Activated naive CD4-positive, alpha-beta T cell treated with anti-CD3 and anti-CD28 coated beads, Interleukin-2, amount 50 U/mL, for 72 hours (primary cell): ENCODE measurements at regions not wholly inside any gene's neighbourhood (a gene's known extent, or its start where the extent isn't known, plus 50 kb on each side); places are given as distances from the start of the nearest gene placed in this dataset.
"Not testable (repeated sequence)": the region's sequence is repeated elsewhere in the genome, so short reads cannot be mapped to it uniquely, and the experiment has no call there.

ENCODE experiments used
- ATAC-seq, 2 donors: fragments of 150-1000 bp; cut with Tn5 transposase; 2 replicates each; pipeline ENCODE4 v1.10.0; 2021; ENCODE audit warnings: mild to moderate bottlenecking in 2 of 2, moderate library complexity in 2 of 2
- DNase-seq, 2 donors: peaks; one replicate each; pipeline ENCODE4 v3.0.0; 2021 to 2022; ENCODE audit warnings: low spot score in 2 of 2
- H3K27ac Mint-ChIP-seq, 2 donors: one replicate each; pipeline ENCODE4 v1.8.0; 2022; ENCODE audit warnings: mild to moderate bottlenecking in 2 of 2, mixed read lengths in 2 of 2
- H3K36me3 Mint-ChIP-seq, 2 donors: one replicate each; pipeline ENCODE4 v1.8.0; 2022; ENCODE audit warnings: mixed read lengths in 2 of 2
- H3K9me3 Mint-ChIP-seq, 2 donors: one replicate each; pipeline ENCODE4 v1.8.0; 2022; ENCODE audit warnings: mixed read lengths in 2 of 2

GRCh38 chr12:9468144-9468543 lies 139.6 kb downstream of the KLRB1 start:
- not testable (repeated sequence) for ATAC-seq, H3K36me3 Mint-ChIP-seq, DNase-seq, H3K27ac Mint-ChIP-seq, H3K9me3 Mint-ChIP-seq

DNA sequence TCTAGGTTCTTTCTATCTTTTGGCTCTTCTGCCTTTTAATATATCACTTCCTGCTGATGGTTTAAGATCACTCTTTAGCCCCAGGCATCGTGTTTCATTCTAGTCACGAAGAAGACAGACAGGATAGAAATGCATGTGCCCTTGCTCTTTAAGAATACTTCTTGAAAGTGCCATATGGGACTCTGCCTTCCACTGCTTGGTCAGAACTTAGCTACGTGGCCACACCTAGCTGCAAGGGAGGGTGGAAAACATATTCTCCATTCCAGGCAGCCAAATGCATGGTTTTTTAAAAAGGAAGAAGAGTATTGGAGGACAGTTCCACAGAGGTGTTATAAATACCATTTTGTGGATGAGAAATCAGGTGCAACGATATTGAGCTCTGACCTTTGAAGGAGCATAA lies 143.3 kb downstream of the KLRB1 start:
- DNase-seq = no peak
- no peaks in the 10 kb centered on the region for H3K9me3 Mint-ChIP-seq
- H3K27ac Mint-ChIP-seq = no peak overlapping the region
- ATAC-seq = no peak
- H3K36me3 Mint-ChIP-seq = no peaks in the 10 kb centered on the region

DNA sequence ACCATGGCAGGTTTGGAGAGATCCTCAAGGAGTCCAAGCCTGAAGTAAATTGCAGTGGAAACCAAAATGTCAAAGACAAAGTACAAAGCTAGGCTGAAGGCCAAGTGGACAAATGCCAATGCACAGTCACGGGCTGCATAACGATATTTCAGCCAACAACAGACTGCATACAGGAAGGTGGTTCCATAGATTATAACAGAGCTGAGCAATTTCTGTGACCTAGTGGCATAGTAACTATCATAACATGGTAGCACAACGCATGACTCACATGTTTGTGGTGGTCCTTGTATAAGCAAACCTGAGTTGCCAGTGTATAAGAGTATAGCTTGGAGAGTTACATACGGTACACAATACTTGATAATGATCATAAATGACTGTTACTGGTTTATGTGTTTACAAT lies 152.2 kb downstream of the KLRB1 start:
- not testable (repeated sequence) for H3K27ac Mint-ChIP-seq, H3K36me3 Mint-ChIP-seq, H3K9me3 Mint-ChIP-seq, DNase-seq
- peak; percentile 39 to 77 for ATAC-seq

- H3K27ac Mint-ChIP-seq, H3K9me3 Mint-ChIP-seq, ATAC-seq, DNase-seq, H3K36me3 Mint-ChIP-seq: not testable (repeated sequence)
Measured at GRCh38 chr12:9454021-9454420, 153.7 kb downstream of the KLRB1 start.

DNA sequence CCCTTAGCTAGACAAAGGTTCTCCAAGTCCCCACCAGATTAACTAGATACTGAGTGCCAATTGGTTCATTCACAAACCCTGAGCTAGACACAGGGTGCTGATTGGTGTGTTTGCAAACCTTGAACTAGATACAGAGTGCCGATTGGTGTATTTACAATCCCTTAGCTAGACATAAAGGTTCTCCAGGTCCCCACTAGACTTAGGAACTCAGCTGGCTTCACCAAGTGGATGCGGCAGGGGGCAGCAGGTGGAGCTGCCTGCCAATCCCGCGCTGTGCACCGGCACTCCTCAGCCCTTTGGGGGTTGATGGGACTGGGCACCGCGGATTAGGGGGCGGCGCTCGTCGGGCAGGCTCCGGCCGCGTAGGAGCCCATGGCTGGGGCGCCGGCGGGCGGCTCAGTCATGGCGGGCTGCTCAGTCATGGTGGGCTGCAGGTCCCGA lies 157.6 kb downstream of the KLRB1 start:
- ATAC-seq, H3K9me3 Mint-ChIP-seq, DNase-seq: not testable (repeated sequence)
- Mint-ChIP-seq H3K27ac (peak overlapping the region in 1 of 2 donors; percentile 92), H3K36me3 (peaks cover 19 to 29% of the 10 kb centered on the region in 2 donors)

- Mint-ChIP-seq H3K27ac (peak overlapping the region; percentile 55 to 92), H3K36me3 (peaks cover 19 to 29% of the 10 kb centered on the region in 2 donors)
- DNase-seq, H3K9me3 Mint-ChIP-seq, ATAC-seq: not testable (repeated sequence)
Measured at GRCh38 chr12:9449657-9450126, 158.0 kb downstream of the KLRB1 start.

GRCh38 chr12:9449181-9449580 lies 158.5 kb downstream of the KLRB1 start:
- no peak for DNase-seq
- Mint-ChIP-seq H3K9me3 (peaks cover 6 to 7% of the 10 kb centered on the region in 2 donors), H3K27ac (peak overlapping the region; percentile 92 to 100), H3K36me3 (peaks cover 19 to 29% of the 10 kb centered on the region in 2 donors)
- peak in 1 of 2 donors; percentile 15 for ATAC-seq

GRCh38 chr12:9448648-9449047 lies 159.1 kb downstream of the KLRB1 start:
- Mint-ChIP-seq H3K36me3 (peaks cover 19 to 29% of the 10 kb centered on the region in 2 donors), H3K27ac (peak overlapping the region; percentile 92 to 100)
- H3K9me3 Mint-ChIP-seq, DNase-seq, ATAC-seq: not testable (repeated sequence)

DNA sequence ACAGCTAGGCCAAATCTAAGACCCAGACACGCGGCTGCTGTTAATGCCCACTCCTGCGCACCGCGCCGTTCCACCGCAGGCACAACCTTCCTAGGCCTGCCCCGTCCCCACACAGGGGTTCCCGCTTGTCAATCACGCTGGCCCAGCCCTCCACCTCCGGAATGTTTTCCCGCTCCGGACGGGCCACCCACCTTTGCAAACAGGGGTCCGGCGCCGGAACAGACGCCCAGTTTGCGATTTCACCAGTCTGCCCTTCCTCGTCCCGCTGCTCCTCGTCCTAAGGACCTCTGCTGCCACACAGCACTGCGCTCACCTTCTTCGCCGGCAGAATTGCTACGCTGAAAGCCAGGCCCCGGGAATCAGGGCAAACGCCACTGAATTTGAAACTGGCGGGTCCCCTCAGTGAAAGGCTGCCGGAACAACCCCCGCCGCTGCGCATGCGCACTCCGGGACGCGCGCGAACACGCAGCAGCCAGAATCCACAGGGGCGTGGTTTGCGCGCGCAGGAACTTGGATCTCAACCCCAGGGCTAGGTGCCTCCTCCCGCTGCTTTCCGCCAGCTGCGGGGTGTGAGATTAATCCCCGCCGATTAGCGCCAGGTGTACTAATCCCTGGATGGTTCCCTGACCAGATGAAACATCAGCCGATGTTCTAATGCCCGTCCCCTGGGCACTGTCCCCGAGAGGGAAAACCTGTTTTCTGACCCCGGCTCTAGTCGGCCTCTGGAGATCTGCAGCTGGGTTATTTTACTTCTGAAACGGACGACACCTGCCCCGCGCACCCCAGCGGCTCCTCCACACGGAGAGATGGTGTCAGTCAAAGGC lies 159.7 kb downstream of the KLRB1 start:
- peak overlapping the region; percentile 92 to 100 for H3K27ac Mint-ChIP-seq
- peak; percentile 93 to 94 for DNase-seq
- not testable (repeated sequence) for H3K9me3 Mint-ChIP-seq
- H3K36me3 Mint-ChIP-seq = peaks cover 19 to 29% of the 10 kb centered on the region in 2 donors
- peak; percentile 87 to 88 for ATAC-seq

DNA sequence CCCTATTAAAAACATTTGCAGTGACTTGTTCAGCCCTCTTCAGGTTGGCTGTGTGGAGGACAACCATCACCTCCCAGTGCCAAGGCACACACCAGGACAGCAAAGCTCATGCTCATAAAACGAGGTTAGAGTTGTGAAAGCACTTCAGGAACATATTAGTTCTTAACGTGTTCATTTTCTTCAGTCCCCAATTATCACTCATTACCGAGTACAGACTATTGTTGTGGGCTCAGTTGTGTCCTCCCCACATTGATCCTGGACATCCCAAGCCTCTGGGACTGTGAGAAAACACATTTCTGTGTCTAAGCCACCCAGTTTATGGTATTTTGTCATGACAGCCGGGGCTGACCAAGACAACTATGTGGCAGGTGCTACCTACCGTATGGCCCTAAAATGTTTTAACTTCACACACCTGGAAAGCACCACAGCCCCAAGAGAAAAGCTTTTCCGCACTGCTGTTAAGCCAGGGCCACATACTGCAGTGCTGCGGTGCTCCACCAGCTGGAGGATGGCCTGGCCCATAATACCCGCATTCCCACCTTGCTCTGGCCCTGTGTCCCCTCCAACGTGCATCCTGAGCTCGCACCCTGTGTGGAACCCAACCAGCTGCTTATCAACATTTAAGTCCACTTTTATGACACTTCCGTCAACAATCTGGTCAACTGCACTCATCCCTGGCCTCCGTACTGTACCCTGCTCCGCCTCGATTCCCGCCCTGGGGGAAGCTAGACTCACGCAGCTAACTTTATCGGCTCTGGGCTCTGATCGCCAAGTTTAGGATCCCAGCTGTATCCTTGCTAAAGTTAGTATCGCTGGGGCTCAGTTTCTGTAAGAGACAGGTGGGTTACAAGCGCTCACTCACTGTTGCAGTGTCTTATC lies 160.6 kb downstream of the KLRB1 start:
- not testable (repeated sequence) for DNase-seq, H3K9me3 Mint-ChIP-seq
- peak overlapping the region; percentile 92 to 96 for H3K27ac Mint-ChIP-seq
- H3K36me3 Mint-ChIP-seq = peaks cover 19 to 29% of the 10 kb centered on the region in 2 donors
- peak; percentile 27 to 36 for ATAC-seq

DNA sequence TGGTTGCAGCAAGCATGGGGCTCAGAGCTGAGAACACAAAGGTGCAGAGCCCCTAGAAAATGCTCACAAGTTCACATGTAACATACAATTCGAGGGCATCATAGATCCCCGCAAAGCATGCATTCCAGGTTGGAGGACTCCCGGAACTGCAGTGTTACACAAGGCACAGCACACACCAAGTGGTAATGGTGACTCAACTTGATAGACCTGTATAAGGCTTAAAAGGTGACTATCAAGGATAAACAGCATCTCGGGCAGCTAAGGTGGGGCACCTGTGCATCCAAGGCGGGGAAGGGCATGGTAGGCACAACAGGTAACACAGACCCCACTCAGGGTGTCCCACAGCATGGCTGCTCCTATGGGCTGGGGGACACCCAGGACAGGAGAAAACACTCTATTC lies 167.3 kb downstream of the KLRB1 start:
- not testable (repeated sequence) for H3K36me3 Mint-ChIP-seq, ATAC-seq, H3K27ac Mint-ChIP-seq, DNase-seq, H3K9me3 Mint-ChIP-seq

DNA sequence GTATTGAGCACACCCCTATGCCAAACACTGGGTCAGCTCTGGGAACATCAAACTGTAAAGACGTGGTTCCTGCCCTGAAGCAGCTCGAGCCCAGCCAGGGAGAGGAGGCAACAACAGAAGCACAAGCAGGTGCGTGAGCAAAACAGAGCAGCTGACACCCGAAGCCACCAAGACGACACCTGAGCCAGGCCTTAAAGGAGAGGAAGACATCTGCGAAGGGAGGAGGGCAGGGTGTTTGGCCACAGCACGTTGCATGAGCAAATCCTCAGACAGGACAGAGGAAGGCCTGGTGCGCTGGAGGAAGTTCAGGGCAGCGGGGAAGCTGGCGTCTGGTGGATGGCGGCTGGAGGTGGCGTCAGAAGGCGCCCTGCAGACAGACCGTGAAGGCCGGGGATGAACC lies 172.0 kb downstream of the KLRB1 start:
- not testable (repeated sequence) for H3K27ac Mint-ChIP-seq, H3K36me3 Mint-ChIP-seq
- peak; percentile 48 to 50 for ATAC-seq

GRCh38 chr12:9430385-9430784 lies 177.3 kb downstream of the KLRB1 start:
- not testable (repeated sequence) for H3K36me3 Mint-ChIP-seq, H3K27ac Mint-ChIP-seq, ATAC-seq, H3K9me3 Mint-ChIP-seq, DNase-seq

More for the DNA sequence above, 172.0 kb downstream of the KLRB1 start:
- H3K9me3 Mint-ChIP-seq, DNase-seq: not testable (repeated sequence)

DNA sequence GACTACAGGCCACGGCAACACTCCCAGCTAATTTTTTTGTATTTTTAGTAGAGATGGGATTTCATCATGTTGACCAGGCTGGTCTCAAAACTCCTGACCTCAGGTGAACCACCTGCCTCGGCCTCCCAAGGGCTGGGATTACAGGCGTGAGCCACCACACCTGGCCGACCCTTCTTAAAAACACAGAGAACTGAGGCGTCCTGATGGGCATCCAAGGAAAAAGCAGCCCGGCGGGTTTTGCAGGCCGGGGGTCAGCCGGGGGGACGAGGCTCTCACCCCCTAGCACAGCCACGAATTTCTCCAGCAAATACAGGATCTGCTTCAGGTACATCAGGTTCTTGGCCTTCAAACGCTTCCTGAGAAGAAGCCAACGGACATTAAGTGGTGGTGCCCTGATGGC lies 178.9 kb downstream of the KLRB1 start:
- not testable (repeated sequence) for H3K9me3 Mint-ChIP-seq, H3K36me3 Mint-ChIP-seq, ATAC-seq, H3K27ac Mint-ChIP-seq, DNase-seq

DNA sequence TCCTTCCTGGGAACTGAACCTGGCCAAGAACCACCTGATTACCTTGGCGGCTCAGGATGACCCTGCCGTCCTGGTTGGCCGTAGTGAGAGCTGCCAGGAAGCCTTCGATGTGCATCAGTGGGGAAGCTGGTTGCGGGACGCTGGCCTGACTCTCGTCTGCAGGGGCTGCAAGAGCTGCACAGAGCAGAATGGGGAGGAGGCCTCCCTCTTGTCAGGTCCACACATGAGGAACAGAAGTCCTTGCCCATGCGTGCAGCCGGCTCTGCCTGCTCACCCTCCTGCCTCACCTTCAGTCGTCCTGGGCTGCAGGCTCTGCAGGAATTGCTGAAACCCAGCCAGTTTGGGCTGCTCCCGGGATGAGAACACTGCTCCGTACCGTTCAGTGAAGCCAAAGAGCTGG lies 182.3 kb downstream of the KLRB1 start:
- H3K9me3 Mint-ChIP-seq, DNase-seq, H3K36me3 Mint-ChIP-seq, ATAC-seq, H3K27ac Mint-ChIP-seq: not testable (repeated sequence)

GRCh38 chr12:9424175-9424740 lies 183.5 kb downstream of the KLRB1 start:
- not testable (repeated sequence) for ATAC-seq, H3K9me3 Mint-ChIP-seq, H3K27ac Mint-ChIP-seq, DNase-seq, H3K36me3 Mint-ChIP-seq

- not testable (repeated sequence) for ATAC-seq, DNase-seq, H3K36me3 Mint-ChIP-seq, H3K9me3 Mint-ChIP-seq
- H3K27ac Mint-ChIP-seq = peak overlapping the region in 1 of 2 donors; percentile 25
Measured at GRCh38 chr12:9422689-9423088, 185.0 kb downstream of the KLRB1 start.
